ENCODE measurements at regions not wholly inside any gene's neighbourhood (a gene's known extent, or its start where the extent isn't known, plus 50 kb on each side); places are given as distances from the start of the nearest gene placed in this dataset.

DNA sequence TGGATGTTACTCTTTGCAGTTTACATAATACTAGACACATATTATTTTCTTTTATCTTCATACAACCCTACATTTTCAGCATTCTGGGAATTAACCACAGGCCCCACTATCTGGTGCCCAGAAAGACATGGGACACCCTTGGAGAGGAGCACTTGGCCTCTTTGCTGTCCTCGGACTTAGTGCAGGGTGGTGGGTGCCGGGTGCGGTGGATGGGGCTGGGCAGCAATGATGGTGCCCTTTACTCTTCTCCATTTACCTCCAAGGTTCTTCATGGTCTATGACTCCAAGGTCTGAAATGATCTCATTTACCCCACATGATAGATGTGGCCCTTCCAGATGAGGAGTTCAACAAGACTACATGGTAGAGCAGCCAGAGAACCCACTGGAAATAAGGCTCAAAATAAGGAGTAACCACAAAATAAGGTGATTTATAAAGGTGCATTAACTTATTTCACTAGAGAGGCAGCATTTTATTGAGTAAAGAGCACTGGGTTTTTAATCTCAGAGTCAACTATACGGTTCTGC lies 56.2 kb upstream of the IGFBP3 start:
- no peaks in the 10 kb centered on the region for H4K20me1 ChIP-seq (ENCODE audit: insufficient read depth, low read length, poor library complexity, severe bottlenecking)
- H3K4me2 ChIP-seq (ENCODE audit: low read depth, low read length, poor library complexity, severe bottlenecking) = no peak overlapping the region
- H3K9ac ChIP-seq (ENCODE audit: low read depth, low read length, poor library complexity, severe bottlenecking) = no peak overlapping the region
- no peaks in the 10 kb centered on the region for H3K36me3 ChIP-seq (ENCODE audit: insufficient read depth, low read length)
- TF ChIP-seq, protein P1, sequence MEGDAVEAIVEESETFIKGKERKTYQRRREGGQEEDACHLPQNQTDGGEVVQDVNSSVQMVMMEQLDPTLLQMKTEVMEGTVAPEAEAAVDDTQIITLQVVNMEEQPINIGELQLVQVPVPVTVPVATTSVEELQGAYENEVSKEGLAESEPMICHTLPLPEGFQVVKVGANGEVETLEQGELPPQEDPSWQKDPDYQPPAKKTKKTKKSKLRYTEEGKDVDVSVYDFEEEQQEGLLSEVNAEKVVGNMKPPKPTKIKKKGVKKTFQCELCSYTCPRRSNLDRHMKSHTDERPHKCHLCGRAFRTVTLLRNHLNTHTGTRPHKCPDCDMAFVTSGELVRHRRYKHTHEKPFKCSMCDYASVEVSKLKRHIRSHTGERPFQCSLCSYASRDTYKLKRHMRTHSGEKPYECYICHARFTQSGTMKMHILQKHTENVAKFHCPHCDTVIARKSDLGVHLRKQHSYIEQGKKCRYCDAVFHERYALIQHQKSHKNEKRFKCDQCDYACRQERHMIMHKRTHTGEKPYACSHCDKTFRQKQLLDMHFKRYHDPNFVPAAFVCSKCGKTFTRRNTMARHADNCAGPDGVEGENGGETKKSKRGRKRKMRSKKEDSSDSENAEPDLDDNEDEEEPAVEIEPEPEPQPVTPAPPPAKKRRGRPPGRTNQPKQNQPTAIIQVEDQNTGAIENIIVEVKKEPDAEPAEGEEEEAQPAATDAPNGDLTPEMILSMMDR (conservative IDR thresholded peaks at IDR 0.05; ENCODE audit: low read length) = no peak
- no peak for TF ChIP-seq EZH2phosphoT487 (IDR thresholded peaks at IDR 0.05; ENCODE audit: borderline replicate concordance)
- H3K4me3 ChIP-seq (ENCODE audit: low read length, poor library complexity, severe bottlenecking) = no peak overlapping the region
- H3F3A ChIP-seq (ENCODE audit: low read depth) = no peaks in the 10 kb centered on the region
- H3K27me3 ChIP-seq (ENCODE audit: insufficient read depth, low read length, poor library complexity, severe bottlenecking) = no peaks in the 10 kb centered on the region
- H3K4me1 ChIP-seq (ENCODE audit: insufficient read depth, low read length, poor library complexity, severe bottlenecking) = no peaks in the 10 kb centered on the region
- no peaks in the 10 kb centered on the region; the same call in 1 of the 2 replicates for H3K9me3 ChIP-seq (ENCODE audit: insufficient read depth, low read depth, low read length)
- H2AFZ ChIP-seq (ENCODE audit: low read length) = no peak overlapping the region
- no peaks in the 10 kb centered on the region for H3K9me2 ChIP-seq (replicated peaks; ENCODE audit: low read depth, low read length)
- no peaks in the 10 kb centered on the region for H3K79me2 ChIP-seq (ENCODE audit: insufficient read depth, low read length)

DNA sequence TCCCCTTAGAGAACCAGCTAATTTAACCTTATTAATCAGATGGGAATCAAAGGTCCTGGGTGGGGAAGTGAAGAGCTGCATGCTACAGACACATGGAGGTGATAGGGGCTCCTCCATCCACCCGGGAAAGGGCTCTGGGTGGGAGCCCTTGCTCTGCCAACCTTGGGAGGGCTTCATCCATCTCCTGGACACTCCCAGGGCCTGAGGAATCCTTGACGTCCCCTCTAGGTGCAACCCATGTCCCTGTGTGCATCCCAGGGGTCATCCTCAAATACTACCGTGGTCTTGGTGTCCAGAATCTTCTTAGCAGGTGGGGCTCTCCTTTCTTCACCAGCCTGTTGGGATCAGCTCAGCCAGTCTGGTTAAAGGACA lies 55.4 kb upstream of the IGFBP3 start:
- Histone ChIP-seq H3K4me1 (ENCODE audit: insufficient read depth, low read length, poor library complexity, severe bottlenecking) (no peaks in the 10 kb centered on the region), H3K9me2 (replicated peaks; ENCODE audit: low read depth, low read length) (no peaks in the 10 kb centered on the region), H3K9me3 (ENCODE audit: insufficient read depth, low read depth, low read length) (no peaks in the 10 kb centered on the region; the same call in 1 of the 2 replicates)

DNA sequence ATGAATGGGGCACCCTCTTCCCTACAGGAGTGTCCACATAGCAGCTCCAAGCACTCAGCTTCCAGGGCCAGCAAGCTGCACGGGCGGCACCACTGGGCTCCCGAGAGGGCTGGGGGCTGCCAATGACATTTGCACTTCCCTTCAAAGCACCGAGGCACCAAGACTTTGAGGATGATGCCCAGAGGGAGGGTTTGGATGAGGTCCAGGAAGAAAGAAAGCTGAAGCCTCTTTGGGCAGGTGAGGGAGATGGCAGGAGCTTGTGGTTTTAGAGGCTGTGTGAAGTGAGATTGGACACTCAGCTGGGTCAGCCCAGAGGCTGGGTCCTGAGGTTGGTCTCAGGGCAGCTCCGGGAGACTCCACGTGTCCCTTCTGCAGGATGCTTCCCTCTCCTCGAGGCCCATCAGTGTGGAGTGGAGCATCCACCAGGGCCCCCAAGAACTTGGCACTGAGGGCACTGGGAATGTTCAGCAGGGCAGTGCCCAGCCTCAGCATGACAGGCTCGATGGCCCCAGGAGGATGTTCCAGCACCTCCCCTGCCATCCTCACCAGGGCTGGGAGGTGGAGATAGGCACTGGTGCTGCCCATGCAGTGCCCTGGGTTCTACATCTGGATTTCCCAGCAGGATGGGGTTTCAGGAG lies 54.9 kb upstream of the IGFBP3 start:
- Histone ChIP-seq H3K27me3 (ENCODE audit: insufficient read depth, low read length, poor library complexity, severe bottlenecking) (no peaks in the 10 kb centered on the region), H3K4me1 (ENCODE audit: insufficient read depth, low read length, poor library complexity, severe bottlenecking) (no peaks in the 10 kb centered on the region), H3K36me3 (ENCODE audit: insufficient read depth, low read length) (no peaks in the 10 kb centered on the region), H3K9ac (ENCODE audit: low read depth, low read length, poor library complexity, severe bottlenecking) (no peak overlapping the region), H2AFZ (ENCODE audit: low read length) (no peak overlapping the region), H3K79me2 (ENCODE audit: insufficient read depth, low read length) (no peaks in the 10 kb centered on the region), H3K4me3 (ENCODE audit: low read length, poor library complexity, severe bottlenecking) (no peak overlapping the region), H3K9me3 (ENCODE audit: insufficient read depth, low read depth, low read length) (peaks cover 2% of the 10 kb centered on the region; the same call in 1 of the 2 replicates), H3F3A (ENCODE audit: low read depth) (no peaks in the 10 kb centered on the region), H3K4me2 (ENCODE audit: low read depth, low read length, poor library complexity, severe bottlenecking) (no peak overlapping the region), H3K9me2 (replicated peaks; ENCODE audit: low read depth, low read length) (no peaks in the 10 kb centered on the region), H4K20me1 (ENCODE audit: insufficient read depth, low read length, poor library complexity, severe bottlenecking) (no peaks in the 10 kb centered on the region)
- TF ChIP-seq, protein P1 (conservative IDR thresholded peaks at IDR 0.05; ENCODE audit: low read length) = no peak
- TF ChIP-seq EZH2phosphoT487 (IDR thresholded peaks at IDR 0.05; ENCODE audit: borderline replicate concordance) = no peak

More for the DNA sequence above, 55.4 kb upstream of the IGFBP3 start:
- H3K79me2 ChIP-seq (ENCODE audit: insufficient read depth, low read length) = no peaks in the 10 kb centered on the region
- H3K27me3 ChIP-seq (ENCODE audit: insufficient read depth, low read length, poor library complexity, severe bottlenecking) = no peaks in the 10 kb centered on the region
- no peak overlapping the region for H3K9ac ChIP-seq (ENCODE audit: low read depth, low read length, poor library complexity, severe bottlenecking)
- no peaks in the 10 kb centered on the region for H3F3A ChIP-seq (ENCODE audit: low read depth)
- no peak overlapping the region for H3K4me2 ChIP-seq (ENCODE audit: low read depth, low read length, poor library complexity, severe bottlenecking)
- H2AFZ ChIP-seq (ENCODE audit: low read length) = no peak overlapping the region
- TF ChIP-seq EZH2phosphoT487 (IDR thresholded peaks at IDR 0.05; ENCODE audit: borderline replicate concordance) = no peak
- TF ChIP-seq, protein P1 (conservative IDR thresholded peaks at IDR 0.05; ENCODE audit: low read length) = no peak
- no peaks in the 10 kb centered on the region for H4K20me1 ChIP-seq (ENCODE audit: insufficient read depth, low read length, poor library complexity, severe bottlenecking)
- H3K36me3 ChIP-seq (ENCODE audit: insufficient read depth, low read length) = no peaks in the 10 kb centered on the region
- H3K4me3 ChIP-seq (ENCODE audit: low read length, poor library complexity, severe bottlenecking) = no peak overlapping the region
